Liver (tissue), 3 donors: ENCODE measurements at regions not wholly inside any gene's neighbourhood (a gene's known extent, or its start where the extent isn't known, plus 50 kb on each side); places are given as distances from the start of the nearest gene placed in this dataset.

ENCODE experiments used
- FOXA2 ChIP-seq: IDR thresholded peaks from 2 replicates; pipeline ENCODE4 v1.6.1; 2016; ENCODE audit warnings: antibody characterized with exemption
- GABPA ChIP-seq, 2 donors: IDR thresholded peaks in 1 of 2; conservative IDR thresholded peaks in 1 of 2; 2 replicates each; pipeline ENCODE4 v1.6.1; 2016; ENCODE audit warnings: antibody characterized with exemption in 2 of 2, mild to moderate bottlenecking in 1 of 2, moderate library complexity in 1 of 2
- JUND ChIP-seq, 2 donors: IDR thresholded peaks; 2 replicates each; pipeline ENCODE4 v1.6.1; 2016; ENCODE audit warnings: antibody characterized with exemption in 2 of 2
- NR2F2 ChIP-seq: IDR thresholded peaks from 2 replicates; pipeline ENCODE4 v1.6.1; 2016; ENCODE audit warnings: antibody characterized with exemption
- RAD21 ChIP-seq, 2 donors: IDR thresholded peaks; 2 replicates each; pipeline ENCODE4 v1.6.1; 2016; ENCODE audit warnings: antibody characterized with exemption in 2 of 2, mild to moderate bottlenecking in 2 of 2
- RXRA ChIP-seq, 2 donors: IDR thresholded peaks; 2 replicates each; pipeline ENCODE4 v1.6.1; 2017 to 2018; ENCODE audit warnings: antibody characterized with exemption in 2 of 2, mild to moderate bottlenecking in 1 of 2
- SP1 ChIP-seq: IDR thresholded peaks from 2 replicates; pipeline ENCODE4 v1.6.1; 2018; ENCODE audit warnings: antibody characterized with exemption, mild to moderate bottlenecking
- TAF1 ChIP-seq: conservative IDR thresholded peaks from 2 replicates; pipeline ENCODE4 v1.6.1; 2016; ENCODE audit warnings: antibody characterized with exemption, mild to moderate bottlenecking
- YY1 ChIP-seq: IDR thresholded peaks from 2 replicates; pipeline ENCODE4 v1.6.1; 2016; ENCODE audit warnings: antibody characterized with exemption, mild to moderate bottlenecking
- TF ChIP-seq, protein P1 (sequence below): fragments of 150-350 bp; IDR thresholded peaks from 2 replicates; pipeline ENCODE4 v1.5.1; 2017; ENCODE audit warnings: improper control_type of control experiment, low read depth, low read length; ENCODE audit not compliant: missing input control
- TF ChIP-seq, protein P2 (sequence below): IDR thresholded peaks from 2 replicates; pipeline ENCODE4 v1.6.1; 2016; ENCODE audit warnings: antibody characterized with exemption, mild to moderate bottlenecking
- TF ChIP-seq, protein P3 (sequence below): IDR thresholded peaks from 2 replicates; pipeline ENCODE4 v1.6.1; 2016; ENCODE audit warnings: antibody characterized with exemption
- TF ChIP-seq, protein P4 (sequence below): IDR thresholded peaks from 2 replicates; pipeline ENCODE4 v1.6.1; 2016; ENCODE audit warnings: antibody characterized with exemption
- TF ChIP-seq, protein P5 (sequence below): IDR thresholded peaks from 2 replicates; pipeline ENCODE4 v1.6.1; 2016; ENCODE audit warnings: antibody characterized with exemption
- donor health status: healthy.
- donor health status: healthy.

DNA sequence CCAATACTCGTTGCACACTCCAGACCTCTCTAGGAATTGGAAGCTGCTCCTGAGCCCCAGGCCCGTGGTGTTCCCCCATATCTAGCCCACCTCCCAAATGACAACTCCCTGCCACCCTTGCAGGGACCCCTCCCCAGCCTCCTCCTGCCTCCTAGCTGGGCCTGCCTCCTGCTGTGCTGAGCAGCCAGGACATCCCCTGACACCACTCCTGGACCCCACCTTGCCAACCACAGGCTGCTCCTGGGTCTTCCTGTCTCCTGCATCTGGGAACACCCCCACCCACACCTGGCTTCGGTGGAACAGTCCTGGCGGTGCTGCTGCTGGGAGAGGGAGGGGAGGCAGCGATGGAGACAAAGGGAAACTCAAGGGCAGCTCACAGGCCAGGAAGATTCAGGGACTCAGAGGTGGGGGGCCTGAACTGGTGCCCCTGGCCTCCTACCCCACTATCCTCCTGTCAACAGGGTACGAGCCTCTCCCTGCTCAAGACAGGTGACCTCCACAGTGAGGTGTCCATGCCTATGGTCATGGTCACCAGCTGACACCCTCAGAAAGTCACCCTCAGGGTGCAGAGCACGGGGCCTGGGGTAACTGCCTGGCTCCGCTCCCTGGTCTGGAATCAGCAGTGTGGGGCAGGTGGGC lies 81.2 kb downstream of the RIPK4 start:
- TF ChIP-seq JUND (IDR thresholded peaks at IDR 0.05): no peak
- TF ChIP-seq, protein P1, sequence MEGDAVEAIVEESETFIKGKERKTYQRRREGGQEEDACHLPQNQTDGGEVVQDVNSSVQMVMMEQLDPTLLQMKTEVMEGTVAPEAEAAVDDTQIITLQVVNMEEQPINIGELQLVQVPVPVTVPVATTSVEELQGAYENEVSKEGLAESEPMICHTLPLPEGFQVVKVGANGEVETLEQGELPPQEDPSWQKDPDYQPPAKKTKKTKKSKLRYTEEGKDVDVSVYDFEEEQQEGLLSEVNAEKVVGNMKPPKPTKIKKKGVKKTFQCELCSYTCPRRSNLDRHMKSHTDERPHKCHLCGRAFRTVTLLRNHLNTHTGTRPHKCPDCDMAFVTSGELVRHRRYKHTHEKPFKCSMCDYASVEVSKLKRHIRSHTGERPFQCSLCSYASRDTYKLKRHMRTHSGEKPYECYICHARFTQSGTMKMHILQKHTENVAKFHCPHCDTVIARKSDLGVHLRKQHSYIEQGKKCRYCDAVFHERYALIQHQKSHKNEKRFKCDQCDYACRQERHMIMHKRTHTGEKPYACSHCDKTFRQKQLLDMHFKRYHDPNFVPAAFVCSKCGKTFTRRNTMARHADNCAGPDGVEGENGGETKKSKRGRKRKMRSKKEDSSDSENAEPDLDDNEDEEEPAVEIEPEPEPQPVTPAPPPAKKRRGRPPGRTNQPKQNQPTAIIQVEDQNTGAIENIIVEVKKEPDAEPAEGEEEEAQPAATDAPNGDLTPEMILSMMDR: no peak
- TF ChIP-seq, protein P2, sequence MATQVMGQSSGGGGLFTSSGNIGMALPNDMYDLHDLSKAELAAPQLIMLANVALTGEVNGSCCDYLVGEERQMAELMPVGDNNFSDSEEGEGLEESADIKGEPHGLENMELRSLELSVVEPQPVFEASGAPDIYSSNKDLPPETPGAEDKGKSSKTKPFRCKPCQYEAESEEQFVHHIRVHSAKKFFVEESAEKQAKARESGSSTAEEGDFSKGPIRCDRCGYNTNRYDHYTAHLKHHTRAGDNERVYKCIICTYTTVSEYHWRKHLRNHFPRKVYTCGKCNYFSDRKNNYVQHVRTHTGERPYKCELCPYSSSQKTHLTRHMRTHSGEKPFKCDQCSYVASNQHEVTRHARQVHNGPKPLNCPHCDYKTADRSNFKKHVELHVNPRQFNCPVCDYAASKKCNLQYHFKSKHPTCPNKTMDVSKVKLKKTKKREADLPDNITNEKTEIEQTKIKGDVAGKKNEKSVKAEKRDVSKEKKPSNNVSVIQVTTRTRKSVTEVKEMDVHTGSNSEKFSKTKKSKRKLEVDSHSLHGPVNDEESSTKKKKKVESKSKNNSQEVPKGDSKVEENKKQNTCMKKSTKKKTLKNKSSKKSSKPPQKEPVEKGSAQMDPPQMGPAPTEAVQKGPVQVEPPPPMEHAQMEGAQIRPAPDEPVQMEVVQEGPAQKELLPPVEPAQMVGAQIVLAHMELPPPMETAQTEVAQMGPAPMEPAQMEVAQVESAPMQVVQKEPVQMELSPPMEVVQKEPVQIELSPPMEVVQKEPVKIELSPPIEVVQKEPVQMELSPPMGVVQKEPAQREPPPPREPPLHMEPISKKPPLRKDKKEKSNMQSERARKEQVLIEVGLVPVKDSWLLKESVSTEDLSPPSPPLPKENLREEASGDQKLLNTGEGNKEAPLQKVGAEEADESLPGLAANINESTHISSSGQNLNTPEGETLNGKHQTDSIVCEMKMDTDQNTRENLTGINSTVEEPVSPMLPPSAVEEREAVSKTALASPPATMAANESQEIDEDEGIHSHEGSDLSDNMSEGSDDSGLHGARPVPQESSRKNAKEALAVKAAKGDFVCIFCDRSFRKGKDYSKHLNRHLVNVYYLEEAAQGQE: no peak
- TF ChIP-seq SP1: no peak
- TF ChIP-seq TAF1: no peak
- no peak for TF ChIP-seq YY1
- no peak for TF ChIP-seq NR2F2
- TF ChIP-seq, protein P3, sequence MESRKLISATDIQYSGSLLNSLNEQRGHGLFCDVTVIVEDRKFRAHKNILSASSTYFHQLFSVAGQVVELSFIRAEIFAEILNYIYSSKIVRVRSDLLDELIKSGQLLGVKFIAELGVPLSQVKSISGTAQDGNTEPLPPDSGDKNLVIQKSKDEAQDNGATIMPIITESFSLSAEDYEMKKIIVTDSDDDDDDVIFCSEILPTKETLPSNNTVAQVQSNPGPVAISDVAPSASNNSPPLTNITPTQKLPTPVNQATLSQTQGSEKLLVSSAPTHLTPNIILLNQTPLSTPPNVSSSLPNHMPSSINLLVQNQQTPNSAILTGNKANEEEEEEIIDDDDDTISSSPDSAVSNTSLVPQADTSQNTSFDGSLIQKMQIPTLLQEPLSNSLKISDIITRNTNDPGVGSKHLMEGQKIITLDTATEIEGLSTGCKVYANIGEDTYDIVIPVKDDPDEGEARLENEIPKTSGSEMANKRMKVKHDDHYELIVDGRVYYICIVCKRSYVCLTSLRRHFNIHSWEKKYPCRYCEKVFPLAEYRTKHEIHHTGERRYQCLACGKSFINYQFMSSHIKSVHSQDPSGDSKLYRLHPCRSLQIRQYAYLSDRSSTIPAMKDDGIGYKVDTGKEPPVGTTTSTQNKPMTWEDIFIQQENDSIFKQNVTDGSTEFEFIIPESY: no peak
- TF ChIP-seq RAD21 (IDR thresholded peaks at IDR 0.05): no peak
- TF ChIP-seq, protein P4, sequence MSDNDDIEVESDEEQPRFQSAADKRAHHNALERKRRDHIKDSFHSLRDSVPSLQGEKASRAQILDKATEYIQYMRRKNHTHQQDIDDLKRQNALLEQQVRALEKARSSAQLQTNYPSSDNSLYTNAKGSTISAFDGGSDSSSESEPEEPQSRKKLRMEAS: no peak
- TF ChIP-seq, protein P5, sequence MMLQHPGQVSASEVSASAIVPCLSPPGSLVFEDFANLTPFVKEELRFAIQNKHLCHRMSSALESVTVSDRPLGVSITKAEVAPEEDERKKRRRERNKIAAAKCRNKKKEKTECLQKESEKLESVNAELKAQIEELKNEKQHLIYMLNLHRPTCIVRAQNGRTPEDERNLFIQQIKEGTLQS: no peak
- no peak for TF ChIP-seq GABPA (IDR thresholded peaks at IDR 0.05 in 1 of 2, conservative IDR thresholded peaks at IDR 0.05 in 1 of 2)
- TF ChIP-seq RXRA (IDR thresholded peaks at IDR 0.05): no peak
- no peak for TF ChIP-seq FOXA2
